ENCODE measurements at regions not wholly inside any gene's neighbourhood (a gene's known extent, or its start where the extent isn't known, plus 50 kb on each side); places are given as distances from the start of the nearest gene placed in this dataset.

DNA sequence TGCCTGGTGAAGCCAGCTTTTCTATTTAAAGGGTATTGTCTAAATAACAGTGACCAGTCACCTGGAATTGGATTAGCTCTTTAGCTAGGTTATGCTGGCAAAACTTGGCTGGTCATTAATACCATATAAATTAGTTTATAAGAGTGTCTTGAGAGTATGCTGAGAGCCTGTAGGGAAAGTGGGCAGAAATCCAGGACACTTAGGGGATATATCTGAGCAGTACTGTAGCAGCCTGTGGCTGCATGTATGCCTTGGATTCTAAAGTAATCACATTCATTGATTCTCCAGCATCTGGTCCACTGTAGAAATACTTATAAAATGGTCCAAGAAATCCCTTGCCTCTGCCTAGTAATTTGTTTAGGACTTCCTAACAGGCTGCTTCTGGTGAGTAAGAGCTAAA, 288.9 kb upstream of the DMAC1 start:
- no peak for DNase-seq (ENCODE audit: low read depth)

- DNase-seq (ENCODE audit: low read depth): no peak
Measured at GRCh38 chr9:8085986-8086385, 286.4 kb upstream of the DMAC1 start.

DNA sequence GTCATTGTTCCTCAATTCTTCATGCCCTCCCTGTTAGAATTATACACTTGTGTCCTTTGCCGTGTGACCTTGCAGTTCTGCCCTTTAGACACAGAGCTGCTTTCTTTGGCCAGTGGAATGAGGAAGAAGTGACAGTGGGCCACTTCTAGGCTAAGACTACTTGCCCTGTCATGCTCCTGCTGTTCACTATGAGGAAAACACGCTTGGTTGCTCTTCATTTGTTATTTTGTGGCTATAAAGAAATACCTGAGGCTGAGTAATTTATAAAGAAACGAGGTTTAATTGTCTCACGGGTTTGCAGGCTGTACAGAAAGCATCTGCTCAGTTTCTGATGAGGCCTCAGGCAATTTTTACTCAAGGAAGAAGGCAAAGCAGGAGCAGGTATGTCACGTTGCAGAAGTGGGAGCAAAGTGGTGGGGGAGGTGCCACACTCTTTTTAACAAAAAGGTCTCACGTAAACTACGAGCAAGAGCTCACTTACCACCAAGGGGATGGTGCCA, 279.1 kb upstream of the DMAC1 start:
- no peak for DNase-seq (ENCODE audit: low read depth)

GRCh38 chr9:8074713-8075286, 275.2 kb upstream of the DMAC1 start:
- no peak for DNase-seq (ENCODE audit: low read depth)

DNA sequence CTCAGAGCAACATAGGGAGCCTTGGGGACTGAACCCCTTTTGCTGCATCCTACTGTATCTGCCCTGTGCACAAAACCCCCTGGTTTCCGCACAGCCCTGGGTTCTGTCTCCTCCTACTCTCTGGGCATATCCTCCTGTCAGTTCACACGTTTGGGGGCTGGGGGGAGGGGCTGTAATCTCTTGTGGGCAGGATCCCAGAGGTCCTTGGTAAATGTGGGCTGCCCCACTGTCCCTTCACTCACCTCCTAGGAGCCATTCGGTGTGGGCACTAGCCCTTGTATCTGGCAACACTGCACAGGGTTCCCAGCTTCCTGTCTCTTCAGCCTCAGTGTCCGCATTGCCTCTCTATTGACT, 271.8 kb upstream of the DMAC1 start:
- no peak for DNase-seq (ENCODE audit: low read depth)

DNA sequence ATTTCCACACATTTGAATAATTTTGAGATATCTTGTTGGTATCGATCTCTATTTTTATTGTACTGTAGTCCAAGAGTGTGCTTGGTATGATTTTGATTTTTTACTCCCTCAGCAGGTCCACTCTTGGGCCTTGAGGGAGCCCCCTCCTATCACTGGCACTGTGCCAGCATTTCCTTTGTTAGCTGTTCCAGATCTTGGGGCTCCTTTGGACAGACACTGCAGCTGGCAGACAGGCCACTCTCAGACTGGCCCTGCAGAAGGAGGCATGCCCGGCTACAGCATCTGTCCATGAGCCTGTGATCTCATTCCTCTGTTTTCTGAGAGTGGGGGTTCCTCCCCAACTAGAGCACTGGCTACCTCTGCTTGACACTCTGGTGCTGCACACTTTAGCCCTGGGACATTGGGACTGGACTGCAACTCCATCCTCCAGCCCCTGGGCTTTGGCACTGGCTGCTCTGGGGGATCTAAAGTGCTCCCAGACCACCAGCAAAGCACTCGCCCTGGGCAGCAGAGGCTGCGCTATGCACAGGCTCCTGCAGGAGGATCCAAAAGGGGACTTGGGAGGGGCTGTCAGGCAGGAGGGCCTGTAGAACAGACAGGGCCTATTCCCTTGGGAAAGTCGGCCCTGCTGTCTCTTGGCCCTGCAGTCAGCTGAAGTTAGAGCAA, 271.3 kb upstream of the DMAC1 start:
- DNase-seq (ENCODE audit: low read depth): no peak

DNA sequence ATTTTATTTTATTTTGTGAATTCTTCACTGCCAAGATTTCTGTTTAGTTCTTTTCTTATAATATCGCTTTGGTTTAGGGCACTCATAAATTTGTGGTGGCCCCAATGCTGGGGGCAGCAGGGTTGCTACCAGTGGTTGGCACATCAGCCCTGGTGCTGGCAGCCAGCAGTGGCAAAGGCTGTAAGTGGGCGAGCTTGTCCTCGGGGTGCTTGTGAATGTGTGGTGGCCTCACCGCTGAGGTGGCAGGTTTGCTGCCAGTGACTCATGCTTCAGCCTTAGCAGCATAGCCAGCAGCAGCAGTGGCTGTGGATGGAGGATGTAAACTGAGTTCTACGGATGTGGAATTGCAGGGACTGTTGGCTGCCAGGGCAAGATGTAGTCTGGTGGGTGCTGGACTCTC, 262.9 kb upstream of the DMAC1 start:
- DNase-seq (ENCODE audit: low read depth): no peak

DNA sequence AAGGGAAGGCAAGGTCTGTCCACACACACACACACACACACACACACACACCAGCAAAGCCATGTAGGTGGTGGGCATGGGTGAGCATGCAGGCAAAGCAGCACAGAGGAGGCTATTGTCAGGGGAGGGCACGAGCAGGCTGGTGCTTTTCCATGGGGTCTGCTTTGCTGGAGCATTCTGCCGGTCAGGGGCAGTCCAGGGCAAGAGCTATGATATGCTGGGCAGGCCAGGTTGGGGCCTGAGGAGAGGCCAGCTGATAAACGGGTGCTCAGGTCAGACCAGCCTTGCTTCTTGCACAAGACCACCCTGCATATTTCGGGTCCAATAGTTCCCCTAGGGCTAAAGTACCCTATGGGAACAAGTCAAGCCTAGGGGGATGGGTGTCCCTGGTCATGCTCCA, 253.9 kb upstream of the DMAC1 start:
- no peak for DNase-seq (ENCODE audit: low read depth)

- DNase-seq (ENCODE audit: low read depth): no peak
Measured at GRCh38 chr9:8052991-8053390, 253.4 kb upstream of the DMAC1 start.

DNA sequence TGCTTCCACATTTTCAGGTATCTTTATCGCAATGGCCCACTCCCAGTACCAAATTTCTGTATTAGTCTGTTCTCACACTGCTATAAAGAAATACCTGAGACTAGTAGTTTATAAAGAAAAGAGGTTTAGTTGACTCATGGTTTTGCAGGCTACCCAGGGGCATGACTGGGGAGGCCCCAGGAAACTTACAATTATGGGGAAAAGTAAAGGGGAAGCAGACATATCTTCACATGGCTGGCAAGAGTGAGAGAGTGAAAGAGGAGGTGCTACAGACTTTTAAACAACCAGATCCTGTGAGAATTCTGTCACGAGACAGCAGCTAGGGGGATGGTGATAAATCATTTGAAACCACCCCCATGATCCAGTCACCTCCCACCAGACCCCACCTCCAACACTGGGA, 238.2 kb upstream of the DMAC1 start:
- DNase-seq (ENCODE audit: low read depth): no peak

- DNase-seq (ENCODE audit: low read depth): no peak
Measured at GRCh38 chr9:8036914-8037524, 237.4 kb upstream of the DMAC1 start.

DNA sequence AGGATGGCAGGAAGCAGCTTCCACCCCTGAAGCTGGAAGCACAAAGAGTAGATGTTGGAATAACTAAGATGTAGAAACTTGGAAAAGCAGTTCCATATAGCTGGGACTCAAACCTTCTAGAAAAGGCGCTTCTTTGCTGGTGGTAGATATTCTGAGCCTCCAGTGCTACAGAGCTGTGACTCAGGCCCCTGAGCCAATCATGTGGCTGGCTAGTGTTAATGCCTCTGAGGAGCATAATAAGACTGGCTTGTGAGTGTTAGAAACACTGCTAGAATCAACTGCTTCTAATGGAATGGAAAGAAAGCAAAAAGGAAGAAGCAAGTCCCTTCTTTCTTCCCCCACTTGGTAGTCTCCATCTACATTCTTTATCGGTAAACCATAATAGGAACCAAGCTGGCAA, 234.2 kb upstream of the DMAC1 start:
- DNase-seq (ENCODE audit: low read depth): no peak

DNA sequence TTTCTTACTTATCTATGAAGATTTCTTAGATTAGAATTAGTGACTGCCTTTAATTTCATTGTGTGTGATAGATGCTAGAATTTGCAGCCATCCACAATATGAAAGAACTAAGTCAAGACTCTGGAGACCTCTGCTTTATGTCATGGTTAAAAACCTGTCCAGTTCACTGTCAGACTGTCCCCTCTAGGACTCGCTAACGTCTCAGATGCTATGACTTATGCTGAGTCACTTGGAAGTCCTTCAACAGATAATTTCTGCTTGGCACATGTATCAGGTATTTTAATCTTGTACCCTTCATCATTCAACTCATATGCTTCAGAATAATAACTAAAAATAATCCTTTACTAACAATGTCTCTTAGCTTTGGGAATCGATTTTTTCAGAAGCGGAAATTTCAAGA, 230.5 kb upstream of the DMAC1 start:
- DNase-seq (ENCODE audit: low read depth): no peak

- no peak for DNase-seq (ENCODE audit: low read depth)
Measured at GRCh38 chr9:8027351-8027750, 227.8 kb upstream of the DMAC1 start.

- no peak for DNase-seq (ENCODE audit: low read depth)
Measured at GRCh38 chr9:8025551-8025950, 226.0 kb upstream of the DMAC1 start.

- DNase-seq (ENCODE audit: low read depth): no peak
Measured at GRCh38 chr9:8020186-8020585, 220.6 kb upstream of the DMAC1 start.

DNA sequence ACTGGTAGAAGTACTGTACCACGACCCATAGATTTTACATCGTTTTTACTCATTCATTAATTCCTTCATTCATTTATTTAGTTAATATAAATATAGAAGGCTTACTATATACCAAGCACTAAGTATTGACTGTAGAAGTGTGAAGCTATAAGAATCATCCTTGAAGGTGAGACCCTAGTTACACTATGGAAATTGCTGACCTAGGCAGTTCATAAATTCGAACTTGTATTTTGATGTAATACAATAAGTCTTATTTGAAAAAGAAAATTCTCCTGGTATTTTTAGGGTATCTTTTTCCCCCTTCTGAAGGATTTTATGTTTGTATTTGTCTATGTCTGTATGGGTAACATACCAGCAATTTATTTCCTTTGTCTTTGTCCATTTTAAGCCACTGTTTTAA, 220.1 kb upstream of the DMAC1 start:
- no peak for DNase-seq (ENCODE audit: low read depth)

GRCh38 chr9:8014997-8015682, 215.6 kb upstream of the DMAC1 start:
- no peak for DNase-seq (ENCODE audit: low read depth)

DNA sequence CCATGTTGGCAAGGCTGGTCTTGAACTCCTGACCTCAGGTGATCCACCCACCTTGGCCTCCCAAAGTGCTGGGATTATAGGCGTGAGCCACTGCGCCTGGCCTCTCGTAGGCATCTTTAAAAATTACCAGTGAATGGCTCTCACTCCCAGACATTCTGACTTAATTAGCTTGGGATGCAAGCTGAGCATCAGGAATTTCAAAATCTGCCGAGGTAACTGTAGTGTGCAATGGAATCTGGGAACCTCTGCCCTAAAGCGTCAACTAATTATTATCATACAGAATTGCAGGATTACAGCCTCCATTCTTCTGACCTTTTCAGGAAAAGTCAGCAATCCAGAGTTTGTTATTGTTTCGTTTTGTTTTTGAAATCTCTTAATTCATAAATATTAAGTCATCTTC, 213.4 kb upstream of the DMAC1 start:
- no peak for DNase-seq (ENCODE audit: low read depth)

- DNase-seq (ENCODE audit: low read depth): no peak
Measured at GRCh38 chr9:8011974-8012373, 212.4 kb upstream of the DMAC1 start.

DNA sequence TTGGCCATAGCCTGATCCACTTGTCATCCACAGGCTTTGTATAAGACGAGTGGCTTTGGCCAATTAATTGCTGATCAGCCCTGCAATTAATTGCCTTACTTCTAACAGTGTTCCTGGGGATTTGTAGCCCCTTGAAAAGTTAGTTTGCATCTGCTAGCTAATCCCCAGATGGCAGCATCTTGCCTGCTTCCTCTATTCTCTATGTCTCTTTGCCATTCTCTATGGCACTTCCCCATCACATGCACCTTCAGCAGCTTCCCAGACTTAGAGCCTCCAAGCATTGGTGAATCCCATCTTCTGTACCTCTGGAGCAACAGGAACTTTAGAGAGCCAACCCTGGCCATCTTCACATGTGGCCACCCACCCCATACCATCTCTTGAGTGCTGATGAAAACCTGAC, 197.0 kb upstream of the DMAC1 start:
- no peak for DNase-seq (ENCODE audit: low read depth)

- DNase-seq (ENCODE audit: low read depth): no peak
Measured at GRCh38 chr9:7988644-7989280, 189.2 kb upstream of the DMAC1 start.

GRCh38 chr9:7984692-7985091, 185.1 kb upstream of the DMAC1 start:
- no peak for DNase-seq (ENCODE audit: low read depth)

All from RPMI7951 (cell line).